Tibial nerve (tissue), 4 donors: ENCODE measurements at regions not wholly inside any gene's neighbourhood (a gene's known extent, or its start where the extent isn't known, plus 50 kb on each side); places are given as distances from the start of the nearest gene placed in this dataset.
A peak's percentile ranks its signal among the peaks of the same experiment; 100 is the strongest.
"Not testable (repeated sequence)": the region's sequence is repeated elsewhere in the genome, so short reads cannot be mapped to it uniquely, and the experiment has no call there.

ENCODE experiments used
- DNase-seq, 2 donors: peaks; one replicate each; pipeline ENCODE4 v3.0.0-alpha.2; 2019; ENCODE audit warnings: low spot score in 2 of 2
- H3K27ac ChIP-seq, 4 donors: fragments of 200-600 bp; sonication (generic) in 3 of 4; one replicate each; pipeline ENCODE4 v1.5.1; 2017 to 2019; ENCODE audit warnings: mild to moderate bottlenecking in 1 of 4
- H3K27me3 ChIP-seq, 2 donors: fragments of 200-600 bp; sonication (generic) in 1 of 2; one replicate each; pipeline versions ENCODE4 v1.5.1 to v1.6.0; 2017 to 2019
- H3K36me3 ChIP-seq, 3 donors: fragments of 200-600 bp; sonication (generic); one replicate each; pipeline ENCODE4 v1.5.1; 2018 to 2019
- H3K4me1 ChIP-seq, 4 donors: fragments of 200-600 bp; sonication (generic) in 3 of 4; one replicate each; pipeline ENCODE4 v1.5.1; 2017 to 2019
- H3K4me3 ChIP-seq, 4 donors: fragments of 200-600 bp; sonication (generic) in 3 of 4; one replicate each; pipeline ENCODE4 v1.5.1; 2017 to 2019; ENCODE audit warnings: mild to moderate bottlenecking in 1 of 4, moderate library complexity in 1 of 4
- H3K9me3 ChIP-seq, 4 donors: fragments of 200-600 bp; sonication (generic) in 3 of 4; one replicate each; pipeline ENCODE4 v1.5.1; 2017 to 2019
- CTCF ChIP-seq, 5 experiments: fragments of 200-600 bp in 3 of 5; fragments of 450-650 bp in 2 of 5; sonication (generic) in 3 of 5; IDR thresholded peaks; one replicate each; pipeline ENCODE4 v1.5.1; 2016 to 2019; ENCODE audit warnings: antibody characterized with exemption in 5 of 5, mild to moderate bottlenecking in 3 of 5, moderate library complexity in 2 of 5
- EP300 ChIP-seq, 2 donors: sonication (generic); formaldehyde crosslinking; IDR thresholded peaks; one replicate each; pipeline ENCODE4 v1.6.1; 2017; ENCODE audit warnings: antibody characterized with exemption in 2 of 2, mild to moderate bottlenecking in 1 of 2
- POLR2A ChIP-seq, 2 donors: fragments of 450-650 bp; IDR thresholded peaks; one replicate each; pipeline ENCODE4 v1.6.1; 2017; ENCODE audit warnings: antibody characterized with exemption in 2 of 2, mild to moderate bottlenecking in 2 of 2, moderate library complexity in 2 of 2
- WGBS, 2 donors: methylation state at CpG; one replicate each; pipeline ENCODE4 v1.1.5; 2018; 5-methylcytosine and 5-hydroxymethylcytosine counted together

GRCh38 chr7:9919-10318 is 182.5 kb upstream of the FAM20C start:
- not testable (repeated sequence) for H3K4me1 ChIP-seq, DNase-seq, H3K36me3 ChIP-seq, H3K9me3 ChIP-seq, H3K27me3 ChIP-seq, H3K27ac ChIP-seq, H3K4me3 ChIP-seq
- WGBS, 2 donors: no CpG with 5 or more reads among the region's 1 CpG

DNA sequence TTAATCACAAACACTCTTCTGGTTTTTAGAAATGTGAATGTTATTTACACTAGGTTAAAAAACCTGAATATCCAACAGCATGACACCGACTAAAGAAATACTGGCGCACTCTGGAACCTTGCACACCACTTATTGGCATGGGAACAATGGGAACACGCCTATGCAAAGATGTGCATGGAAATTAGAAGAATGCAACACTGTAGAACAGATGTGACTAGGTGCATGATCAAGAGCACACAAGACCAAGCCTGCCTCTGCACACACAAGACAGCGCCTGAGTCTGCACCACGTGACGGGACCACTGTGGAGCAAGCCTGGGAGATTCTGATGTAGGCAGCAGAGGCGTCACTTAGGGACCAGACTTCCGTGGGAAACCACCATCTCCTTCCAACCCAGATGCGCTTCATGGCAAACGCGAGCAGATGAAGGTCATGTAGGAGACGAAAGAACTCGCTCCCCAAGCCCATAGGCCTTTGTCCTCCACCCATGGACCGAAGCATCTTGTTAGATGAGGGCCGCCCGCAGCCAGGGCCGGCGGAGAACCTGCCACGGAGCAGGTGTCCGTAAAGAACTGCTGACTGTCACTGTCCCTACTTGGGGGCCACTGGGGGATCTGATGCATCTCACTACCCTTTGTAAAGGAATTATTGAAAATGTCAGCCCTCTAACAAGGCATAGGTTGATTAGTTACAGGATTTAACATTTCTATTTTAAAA is 159.6 kb upstream of the FAM20C start:
- not testable (repeated sequence) for H3K9me3 ChIP-seq, H3K27ac ChIP-seq, H3K4me1 ChIP-seq, H3K4me3 ChIP-seq, H3K36me3 ChIP-seq, H3K27me3 ChIP-seq, DNase-seq
- 61% methylated on average over 5 of the region's 20 CpGs; no CpG with 5 or more reads in 1 of the 2 donors for WGBS, 2 donors

DNA sequence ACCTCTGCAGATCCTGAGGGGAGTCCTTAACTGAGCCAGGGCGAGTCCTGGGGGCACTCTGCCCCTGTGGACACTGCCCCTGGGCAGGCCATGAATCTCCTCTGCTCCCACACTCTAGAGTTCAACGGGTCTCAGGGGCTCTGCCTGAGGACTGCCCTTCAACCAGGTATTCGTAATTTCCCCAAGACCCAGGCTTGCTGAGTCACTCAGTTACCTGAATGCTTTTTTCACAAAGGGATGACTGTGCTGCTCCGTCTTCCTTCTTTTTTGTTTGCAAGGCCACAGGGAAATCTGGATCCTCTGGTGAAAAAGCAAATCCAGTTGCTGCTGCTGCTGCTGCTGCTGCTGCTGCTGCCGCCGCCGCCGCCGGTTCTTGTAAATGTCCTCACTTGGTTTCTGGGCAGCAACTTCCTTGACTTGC is 157.2 kb upstream of the FAM20C start:
- H3K4me1 ChIP-seq, H3K27me3 ChIP-seq, DNase-seq, H3K27ac ChIP-seq, H3K9me3 ChIP-seq, H3K36me3 ChIP-seq, H3K4me3 ChIP-seq: not testable (repeated sequence)
- WGBS, 2 donors: 73 to 89% methylated on average over 4 of the region's 9 CpGs

- not testable (repeated sequence) for H3K9me3 ChIP-seq, H3K27ac ChIP-seq, DNase-seq, H3K36me3 ChIP-seq, H3K4me1 ChIP-seq, H3K27me3 ChIP-seq, H3K4me3 ChIP-seq
- no CpG with 5 or more reads among the region's 4 CpGs for WGBS, 2 donors
Observed at GRCh38 chr7:36539-36938, 155.8 kb upstream of the FAM20C start.

DNA sequence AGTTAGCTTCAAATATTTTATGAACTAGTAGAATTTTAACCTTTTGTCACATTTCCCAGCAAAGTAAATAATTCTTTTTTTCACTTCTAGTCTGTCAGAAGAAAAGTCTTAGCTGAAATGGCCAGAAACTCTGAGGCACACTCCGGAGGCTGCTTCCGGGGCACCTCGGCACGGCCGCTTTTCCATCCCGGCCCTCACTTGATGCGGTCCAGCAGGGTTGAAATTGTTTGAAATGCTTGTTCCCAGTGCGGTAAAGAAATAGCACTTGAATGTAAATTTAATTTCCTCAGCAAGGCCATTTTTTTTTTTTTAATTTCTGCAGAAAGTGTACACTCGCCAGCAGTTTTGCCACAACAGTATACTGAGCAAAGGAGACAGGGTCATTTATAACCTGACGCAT is 154.7 kb upstream of the FAM20C start:
- not testable (repeated sequence) for DNase-seq, H3K27ac ChIP-seq, H3K9me3 ChIP-seq, H3K27me3 ChIP-seq, H3K4me3 ChIP-seq, H3K36me3 ChIP-seq
- peaks cover 0 to 17% (median 4%) of the 10 kb centered on the region in 4 donors for H3K4me1 ChIP-seq
- WGBS, 2 donors: 73 to 88% methylated on average over 8 to 10 of the region's 10 CpGs

DNA sequence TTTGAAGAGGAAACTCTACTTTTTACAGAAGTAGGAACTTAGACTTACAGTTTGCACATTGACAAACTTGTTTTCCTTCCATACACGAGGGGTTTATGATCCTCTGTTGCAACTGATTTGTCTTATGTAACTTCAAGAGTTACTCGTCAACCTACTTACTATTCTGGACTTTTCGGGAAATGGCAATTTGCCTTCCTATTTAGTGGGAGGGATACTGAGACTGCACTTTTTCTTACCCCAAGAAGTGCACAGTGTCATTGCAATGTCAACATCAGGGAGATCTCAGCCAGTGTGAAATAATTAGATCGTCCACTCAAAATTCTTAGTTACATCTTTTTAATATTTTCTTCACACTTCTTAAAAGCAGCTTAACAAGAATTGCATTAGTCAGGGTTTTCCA is 153.9 kb upstream of the FAM20C start:
- peaks cover 0 to 17% (median 4%) of the 10 kb centered on the region in 4 donors for H3K4me1 ChIP-seq
- WGBS, 2 donors: no CpG with 5 or more reads among the region's 4 CpGs
- H3K9me3 ChIP-seq: not testable (repeated sequence)

DNA sequence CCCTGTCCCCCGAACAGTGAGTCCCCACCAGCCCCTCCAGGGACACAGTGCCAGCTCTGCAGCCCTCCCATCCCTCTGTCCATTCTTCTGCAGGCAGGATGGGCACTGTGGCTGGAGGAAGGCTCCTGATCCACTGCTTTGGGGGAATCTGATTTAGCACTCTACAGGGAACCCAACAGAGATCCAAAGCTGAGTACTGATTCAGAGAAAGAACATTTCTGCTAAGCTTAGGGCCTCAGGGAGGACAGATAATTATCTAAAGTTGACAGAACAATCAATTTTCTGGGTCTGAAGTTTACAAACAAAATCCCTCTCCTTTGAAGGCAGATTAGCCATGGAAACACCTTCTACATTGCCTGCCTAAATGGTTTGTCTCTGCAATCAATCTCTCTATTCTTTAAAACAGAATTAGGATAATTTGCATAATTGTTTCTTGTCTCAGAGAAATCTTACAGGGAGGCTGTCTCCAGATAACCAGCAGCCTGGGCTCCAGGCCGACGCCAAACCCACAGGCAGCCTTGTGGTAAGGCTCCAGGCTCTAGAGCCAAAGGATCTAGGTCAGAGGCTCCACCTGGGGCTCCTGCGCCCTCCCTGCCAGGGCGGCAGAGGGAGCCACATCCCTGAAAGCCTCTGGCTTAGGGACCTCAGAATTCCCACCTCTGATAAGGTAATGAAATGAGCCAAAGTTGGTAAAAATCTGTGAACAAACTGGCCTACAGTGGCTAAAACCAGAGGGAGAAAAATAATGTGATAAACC is 152.2 kb upstream of the FAM20C start:
- DNase-seq: peak in 1 of 2 donors; percentile 4
- H3K36me3 ChIP-seq, H3K9me3 ChIP-seq, H3K27me3 ChIP-seq, H3K4me3 ChIP-seq, H3K27ac ChIP-seq: not testable (repeated sequence)
- peaks cover 0 to 17% (median 4%) of the 10 kb centered on the region in 4 donors for H3K4me1 ChIP-seq
- 56 to 62% methylated on average over 4 of the region's 5 CpGs for WGBS, 2 donors

More for the DNA sequence above, 153.9 kb upstream of the FAM20C start:
- H3K4me3 ChIP-seq, H3K36me3 ChIP-seq, H3K27ac ChIP-seq, H3K27me3 ChIP-seq: not testable (repeated sequence)
- TF ChIP-seq EP300 (IDR thresholded peaks at IDR 0.05): peak in 1 of 2 donors; percentile 23
- DNase-seq: peak in 1 of 2 donors; percentile 4

GRCh38 chr7:40799-41750 is 151.3 kb upstream of the FAM20C start:
- Histone ChIP-seq H3K27me3 (no peaks in the 10 kb centered on the region), H3K4me3 (no peak overlapping the region), H3K27ac (no peak overlapping the region), H3K4me1 (peaks cover 0 to 17% (median 4%) of the 10 kb centered on the region in 4 donors), H3K9me3 (no peaks in the 10 kb centered on the region), H3K36me3 (no peaks in the 10 kb centered on the region)
- WGBS, 2 donors: 80 to 84% methylated on average over 15 of the region's 16 CpGs
- TF ChIP-seq CTCF (IDR thresholded peaks at IDR 0.05): no peak
- no peak for TF ChIP-seq POLR2A (IDR thresholded peaks at IDR 0.05)
- no peak for TF ChIP-seq EP300 (IDR thresholded peaks at IDR 0.05)
- DNase-seq: peak in 1 of 2 donors; percentile 3
